MM.1S (cell line): ENCODE measurements at regions not wholly inside any gene's neighbourhood (a gene's known extent, or its start where the extent isn't known, plus 50 kb on each side); places are given as distances from the start of the nearest gene placed in this dataset.

Experiments
- DNase-seq: peaks from one replicate; pipeline ENCODE4 v3.0.0-alpha.2; 2015
- H2AFZ ChIP-seq: fragments of 300-600 bp; sonication (generic); 2 replicates; pipeline ENCODE4 v1.6.0; 2016; ENCODE audit warnings: antibody characterized with exemption, low read length
- H3F3A ChIP-seq: fragments of 300-600 bp; sonication (generic); 2 replicates; pipeline ENCODE4 v1.6.1; 2016; ENCODE audit warnings: mild to moderate bottlenecking, antibody characterized with exemption, low read length, moderate library complexity, mixed read lengths; ENCODE audit not compliant: insufficient read depth
- H3K27ac ChIP-seq: fragments of 300-600 bp; sonication (generic); 2 replicates; pipeline ENCODE4 v1.5.1; 2016; ENCODE audit warnings: mild to moderate bottlenecking, low read length
- H3K27me3 ChIP-seq: fragments of 300-600 bp; sonication (generic); replicated peaks from 2 replicates; pipeline ENCODE4 v1.6.0; 2016; ENCODE audit warnings: low read length; ENCODE audit not compliant: insufficient read depth
- H3K36me3 ChIP-seq: fragments of 300-600 bp; sonication (generic); replicated peaks from 2 replicates; pipeline ENCODE4 v1.6.1; 2016; ENCODE audit warnings: mild to moderate bottlenecking, low read length, mixed read lengths; ENCODE audit not compliant: insufficient read depth
- H3K4me1 ChIP-seq: fragments of 300-600 bp; sonication (generic); 2 replicates; pipeline ENCODE4 v1.6.1; 2016; ENCODE audit warnings: low read length, mixed read lengths
- H3K4me2 ChIP-seq: fragments of 300-600 bp; sonication (generic); 2 replicates; pipeline ENCODE4 v1.6.0; 2016; ENCODE audit warnings: low read depth, low read length
- H3K4me3 ChIP-seq: fragments of 300-600 bp; sonication (generic); 2 replicates; pipeline ENCODE4 v1.5.1; 2016; ENCODE audit warnings: low read length, mixed read lengths
- H3K79me2 ChIP-seq: fragments of 300-600 bp; sonication (generic); 2 replicates; pipeline ENCODE4 v1.6.1; 2016; ENCODE audit warnings: mixed run types, low read length, mixed read lengths
- H3K9ac ChIP-seq: fragments of 300-600 bp; sonication (generic); 2 replicates; pipeline ENCODE4 v1.6.1; 2016; ENCODE audit warnings: low read length, mixed read lengths
- H3K9me2 ChIP-seq: fragments of 300-600 bp; sonication (generic); replicated peaks from 2 replicates; pipeline ENCODE4 v1.6.1; 2016; ENCODE audit warnings: mild to moderate bottlenecking, low read length, mixed read lengths; ENCODE audit not compliant: insufficient read depth
- H3K9me3 ChIP-seq: fragments of 300-600 bp; sonication (generic); replicated peaks from 2 replicates; pipeline ENCODE4 v1.6.1; 2016; ENCODE audit warnings: mild to moderate bottlenecking, low read length, mixed read lengths; ENCODE audit not compliant: insufficient read depth
- H4K20me1 ChIP-seq: fragments of 300-600 bp; sonication (generic); 2 replicates; pipeline ENCODE4 v1.6.1; 2016; ENCODE audit warnings: mild to moderate bottlenecking, low read length, moderate library complexity, mixed read lengths; ENCODE audit not compliant: insufficient read depth
- CTCF ChIP-seq: fragments of 300-600 bp; sonication (generic); IDR thresholded peaks from 2 replicates; pipeline ENCODE4 v1.5.1; 2016; ENCODE audit warnings: antibody characterized with exemption, low read length, mixed read lengths
- EZH2 ChIP-seq: fragments of 300-600 bp; sonication (generic); optimal IDR thresholded peaks from 2 replicates; pipeline ENCODE3; 2017; ENCODE audit warnings: low read depth, mild to moderate bottlenecking, antibody characterized with exemption, low read length, mixed read lengths
- EZH2phosphoT487 ChIP-seq: fragments of 300-600 bp; sonication (generic); IDR thresholded peaks from 2 replicates; pipeline ENCODE4 v1.6.1; 2018; ENCODE audit warnings: antibody characterized with exemption, low read length

GRCh38 chr10:117885206-117885829 is 161.4 kb downstream of the RAB11FIP2 start:
- DNase-seq: no peak
- no peak for TF ChIP-seq EZH2
- H3F3A ChIP-seq: no peaks in the 10 kb centered on the region
- no peaks in the 10 kb centered on the region for H3K27me3 ChIP-seq
- H3K4me1 ChIP-seq: no peaks in the 10 kb centered on the region
- no peak overlapping the region for H2AFZ ChIP-seq
- H3K27ac ChIP-seq: no peak overlapping the region
- H3K9ac ChIP-seq: no peak overlapping the region
- H3K9me3 ChIP-seq: no peaks in the 10 kb centered on the region
- H3K4me2 ChIP-seq: no peak overlapping the region
- H3K36me3 ChIP-seq: no peaks in the 10 kb centered on the region
- H3K79me2 ChIP-seq: no peaks in the 10 kb centered on the region
- H3K9me2 ChIP-seq: no peaks in the 10 kb centered on the region
- no peaks in the 10 kb centered on the region for H4K20me1 ChIP-seq
- H3K4me3 ChIP-seq: no peak overlapping the region

GRCh38 chr10:117886766-117887165 is 160.0 kb downstream of the RAB11FIP2 start:
- Histone ChIP-seq H4K20me1 (no peaks in the 10 kb centered on the region), H3K9me3 (no peaks in the 10 kb centered on the region), H3K9ac (no peak overlapping the region), H2AFZ (no peak overlapping the region), H3K4me1 (no peaks in the 10 kb centered on the region), H3K9me2 (no peaks in the 10 kb centered on the region), H3F3A (no peaks in the 10 kb centered on the region), H3K79me2 (no peaks in the 10 kb centered on the region), H3K4me3 (no peak overlapping the region), H3K27me3 (no peaks in the 10 kb centered on the region), H3K27ac (no peak overlapping the region), H3K4me2 (no peak overlapping the region), H3K36me3 (no peaks in the 10 kb centered on the region)
- no peak for DNase-seq
- TF ChIP-seq CTCF (no peak), EZH2 (no peak), EZH2phosphoT487 (no peak)

GRCh38 chr10:117889664-117890063 is 157.1 kb downstream of the RAB11FIP2 start:
- no peak for TF ChIP-seq EZH2phosphoT487
- no peak for TF ChIP-seq EZH2
- TF ChIP-seq CTCF: no peak
- Histone ChIP-seq H4K20me1 (no peaks in the 10 kb centered on the region), H2AFZ (no peak overlapping the region), H3K36me3 (no peaks in the 10 kb centered on the region), H3K9me3 (no peaks in the 10 kb centered on the region), H3F3A (no peaks in the 10 kb centered on the region), H3K4me2 (no peak overlapping the region), H3K27me3 (no peaks in the 10 kb centered on the region), H3K79me2 (no peaks in the 10 kb centered on the region), H3K9ac (no peak overlapping the region), H3K4me1 (no peaks in the 10 kb centered on the region), H3K27ac (no peak overlapping the region), H3K9me2 (no peaks in the 10 kb centered on the region), H3K4me3 (no peak overlapping the region)
- DNase-seq: no peak

GRCh38 chr10:117892681-117893220 is 154.0 kb downstream of the RAB11FIP2 start:
- Histone ChIP-seq H3K79me2 (no peaks in the 10 kb centered on the region), H3K27me3 (no peaks in the 10 kb centered on the region), H3K9me3 (no peaks in the 10 kb centered on the region), H3K36me3 (no peaks in the 10 kb centered on the region), H3K9ac (no peak overlapping the region), H3K4me1 (no peaks in the 10 kb centered on the region), H3K4me3 (no peak overlapping the region), H2AFZ (no peak overlapping the region), H4K20me1 (no peaks in the 10 kb centered on the region), H3K4me2 (no peak overlapping the region), H3K27ac (no peak overlapping the region), H3K9me2 (no peaks in the 10 kb centered on the region), H3F3A (no peaks in the 10 kb centered on the region)
- DNase-seq: no peak
- TF ChIP-seq EZH2phosphoT487 (no peak), CTCF (no peak), EZH2 (no peak)
